OCI-LY3 (cell line): ENCODE measurements at regions not wholly inside any gene's neighbourhood (a gene's known extent, or its start where the extent isn't known, plus 50 kb on each side); places are given as distances from the start of the nearest gene placed in this dataset.

Experiments used
- H2AFZ ChIP-seq: fragments of 200-600, 300-600 bp; shearing (Covaris generic); 2 replicates; pipeline ENCODE4 v1.6.0; 2014; ENCODE audit warnings: antibody characterized with exemption, low read depth, low read length
- H3K27ac ChIP-seq: fragments of 200-600, 300-600 bp; sonication (generic); 2 replicates; pipeline ENCODE4 v1.5.1; 2014; ENCODE audit warnings: mild to moderate bottlenecking, low read length, moderate library complexity, mixed read lengths
- H3K27me3 ChIP-seq: fragments of 200-600, 300-600 bp; sonication (generic); 2 replicates; pipeline ENCODE4 v1.6.1; 2014; ENCODE audit warnings: low read depth, low read length, mixed read lengths
- H3K36me3 ChIP-seq: fragments of 200-600, 300-600 bp; sonication (generic); replicated peaks from 2 replicates; pipeline ENCODE3; 2014; ENCODE audit warnings: low read depth, low read length, mixed read lengths
- H3K4me1 ChIP-seq: fragments of 300-600, 200-600 bp; sonication (generic); 2 replicates; pipeline ENCODE4 v1.6.1; 2014; ENCODE audit warnings: low read length, mixed read lengths
- H3K4me2 ChIP-seq: fragments of 200-600, 300-600 bp; sonication (generic); 2 replicates; pipeline ENCODE4 v1.6.1; 2014; ENCODE audit warnings: low read length, mixed read lengths
- H3K4me3 ChIP-seq: fragments of 300-600, 200-600 bp; sonication (generic); 2 replicates; pipeline ENCODE4 v1.5.1; 2014; ENCODE audit warnings: antibody characterized with exemption, mild to moderate bottlenecking, low read length, moderate library complexity
- H3K79me2 ChIP-seq: fragments of 300-600, 200-600 bp; shearing (Covaris generic); 2 replicates; pipeline ENCODE4 v1.6.1; 2014; ENCODE audit warnings: mild to moderate bottlenecking, low read length, mixed read lengths
- H3K9ac ChIP-seq: fragments of 300-600, 200-600 bp; shearing (Covaris generic); 2 replicates; pipeline ENCODE4 v1.6.0; 2014; ENCODE audit warnings: mild to moderate bottlenecking, low read length, moderate library complexity
- H3K9me3 ChIP-seq: fragments of 200-600, 300-600 bp; shearing (Covaris generic); 2 replicates; pipeline ENCODE4 v1.6.1; 2014; ENCODE audit warnings: low read length, mixed read lengths; ENCODE audit not compliant: insufficient read depth
- H4K20me1 ChIP-seq: fragments of 200-600, 300-600 bp; sonication (generic); 2 replicates; pipeline ENCODE4 v1.6.1; 2016; ENCODE audit warnings: low read length, mixed read lengths; ENCODE audit not compliant: insufficient read depth
- CTCF ChIP-seq: fragments of 200-600, 300-600 bp; sonication (generic); IDR thresholded peaks from 2 replicates; pipeline ENCODE4 v1.5.1; 2014; ENCODE audit warnings: antibody characterized with exemption, low read length, low read depth
- EZH2phosphoT487 ChIP-seq: fragments of 200-600 bp; shearing (Covaris generic); IDR thresholded peaks from 2 replicates; pipeline ENCODE4 v1.6.1; 2018; ENCODE audit warnings: antibody characterized with exemption, mixed run types, low read depth

GRCh38 chr1:103211073-103211472 is 102.8 kb upstream of the COL11A1 start:
- H3K79me2 ChIP-seq = no peaks in the 10 kb centered on the region
- no peak overlapping the region for H3K9ac ChIP-seq
- no peaks in the 10 kb centered on the region for H3K27me3 ChIP-seq
- no peak for TF ChIP-seq CTCF
- no peak for TF ChIP-seq EZH2phosphoT487
- H3K4me1 ChIP-seq = peaks cover 9% of the 10 kb centered on the region
- H3K4me3 ChIP-seq = peak overlapping the region; percentile 33; the same call in 1 of the 2 replicates
- H3K27ac ChIP-seq = no peak overlapping the region
- no peaks in the 10 kb centered on the region for H4K20me1 ChIP-seq
- H3K36me3 ChIP-seq = no peaks in the 10 kb centered on the region
- H3K9me3 ChIP-seq = no peaks in the 10 kb centered on the region
- peak overlapping the region; percentile 62 for H2AFZ ChIP-seq
- peak overlapping the region; percentile 50 for H3K4me2 ChIP-seq

GRCh38 chr1:103208844-103209243 is 100.5 kb upstream of the COL11A1 start:
- Histone ChIP-seq H3K4me3 (no peak overlapping the region), H3K36me3 (no peaks in the 10 kb centered on the region), H2AFZ (no peak overlapping the region), H3K9ac (no peak overlapping the region), H3K79me2 (no peaks in the 10 kb centered on the region), H4K20me1 (no peaks in the 10 kb centered on the region), H3K27me3 (no peaks in the 10 kb centered on the region), H3K9me3 (no peaks in the 10 kb centered on the region), H3K4me1 (peaks cover 9% of the 10 kb centered on the region), H3K4me2 (no peak overlapping the region), H3K27ac (no peak overlapping the region)
- TF ChIP-seq CTCF (no peak), EZH2phosphoT487 (no peak)

GRCh38 chr1:103199001-103199400 is 90.7 kb upstream of the COL11A1 start:
- Histone ChIP-seq H3K79me2 (no peaks in the 10 kb centered on the region), H3K9me3 (no peaks in the 10 kb centered on the region), H3K4me3 (no peak overlapping the region), H3K27ac (no peak overlapping the region), H3K27me3 (no peaks in the 10 kb centered on the region), H2AFZ (no peak overlapping the region), H3K4me2 (no peak overlapping the region), H3K4me1 (no peaks in the 10 kb centered on the region), H3K9ac (no peak overlapping the region), H3K36me3 (no peaks in the 10 kb centered on the region), H4K20me1 (no peaks in the 10 kb centered on the region)
- TF ChIP-seq CTCF (no peak), EZH2phosphoT487 (no peak)

GRCh38 chr1:103198076-103198475 is 89.8 kb upstream of the COL11A1 start:
- H3K27ac ChIP-seq = no peak overlapping the region
- no peak overlapping the region for H3K4me2 ChIP-seq
- no peaks in the 10 kb centered on the region for H3K79me2 ChIP-seq
- no peaks in the 10 kb centered on the region for H4K20me1 ChIP-seq
- H3K9ac ChIP-seq = no peak overlapping the region
- no peak for TF ChIP-seq EZH2phosphoT487
- no peak for TF ChIP-seq CTCF
- no peaks in the 10 kb centered on the region for H3K36me3 ChIP-seq
- H3K4me3 ChIP-seq = no peak overlapping the region
- no peaks in the 10 kb centered on the region for H3K9me3 ChIP-seq
- no peak overlapping the region for H2AFZ ChIP-seq
- no peaks in the 10 kb centered on the region for H3K4me1 ChIP-seq
- no peaks in the 10 kb centered on the region for H3K27me3 ChIP-seq
